ENCODE measurements at regions not wholly inside any gene's neighbourhood (a gene's known extent, or its start where the extent isn't known, plus 50 kb on each side); places are given as distances from the start of the nearest gene placed in this dataset.

- no peak overlapping the region for H3K27ac ChIP-seq
- TF ChIP-seq ZFX (IDR thresholded peaks at IDR 0.05; ENCODE audit: borderline replicate concordance), result no peak
- TF ChIP-seq CTCF (IDR thresholded peaks at IDR 0.05), result no peak
These were observed 700.1 kb downstream of the RNF144B start for GRCh38 chr6:19087296-19087695.

DNA sequence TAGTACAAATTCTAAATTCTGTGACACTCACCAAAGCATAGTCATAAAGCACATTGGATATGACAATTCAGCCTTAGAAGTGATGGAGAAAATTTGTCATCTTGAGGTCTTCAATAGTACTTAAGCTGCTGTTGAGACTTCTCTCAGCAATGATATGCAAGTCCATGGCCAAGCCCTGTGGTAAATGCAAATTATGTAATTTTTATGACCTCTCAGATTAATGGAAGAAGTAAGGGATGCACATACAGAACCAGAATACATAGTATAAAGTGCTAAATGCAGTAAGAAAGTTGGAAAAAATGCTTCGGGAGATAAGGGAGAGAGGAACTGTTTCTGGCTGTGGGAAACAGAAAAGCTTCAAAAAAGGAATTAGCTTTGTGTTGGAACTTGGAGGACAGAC lies 700.7 kb downstream of the RNF144B start:
- no peak for TF ChIP-seq ZFX (IDR thresholded peaks at IDR 0.05; ENCODE audit: borderline replicate concordance)
- no peak for TF ChIP-seq CTCF (IDR thresholded peaks at IDR 0.05)
- H3K27ac ChIP-seq, result no peak overlapping the region

GRCh38 chr6:19100752-19101151 lies 713.6 kb downstream of the RNF144B start:
- no peak overlapping the region for H3K27ac ChIP-seq
- TF ChIP-seq CTCF (IDR thresholded peaks at IDR 0.05) (no peak), ZFX (IDR thresholded peaks at IDR 0.05; ENCODE audit: borderline replicate concordance) (no peak)

DNA sequence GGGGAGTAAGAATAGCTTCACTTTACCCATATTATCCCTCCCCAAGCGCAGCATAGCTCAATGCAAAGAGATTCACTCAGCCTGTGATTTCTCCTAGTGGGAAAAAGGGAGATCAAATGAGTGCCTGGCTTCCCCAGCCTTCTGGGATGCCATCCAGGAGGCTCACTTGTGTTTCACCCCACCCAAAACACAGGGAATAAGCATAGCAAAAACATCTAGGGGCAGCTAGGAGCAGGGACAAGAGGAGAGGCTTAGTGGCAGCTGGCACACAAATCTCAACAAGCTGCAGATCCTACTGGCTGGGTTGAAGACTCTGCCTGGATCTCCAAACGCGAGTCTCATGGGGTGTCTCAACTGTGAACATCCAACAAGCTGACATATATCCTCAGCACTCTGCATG lies 715.8 kb downstream of the RNF144B start:
- TF ChIP-seq CTCF (IDR thresholded peaks at IDR 0.05) (no peak), ZFX (IDR thresholded peaks at IDR 0.05; ENCODE audit: borderline replicate concordance) (no peak)

GRCh38 chr6:19107468-19107867 lies 720.3 kb downstream of the RNF144B start:
- H3K27ac ChIP-seq, result no peak overlapping the region
- TF ChIP-seq ZFX (IDR thresholded peaks at IDR 0.05; ENCODE audit: borderline replicate concordance), result no peak
- no peak for TF ChIP-seq CTCF (IDR thresholded peaks at IDR 0.05)

More for the DNA sequence above, 715.8 kb downstream of the RNF144B start:
- H3K27ac ChIP-seq, result no peak overlapping the region

DNA sequence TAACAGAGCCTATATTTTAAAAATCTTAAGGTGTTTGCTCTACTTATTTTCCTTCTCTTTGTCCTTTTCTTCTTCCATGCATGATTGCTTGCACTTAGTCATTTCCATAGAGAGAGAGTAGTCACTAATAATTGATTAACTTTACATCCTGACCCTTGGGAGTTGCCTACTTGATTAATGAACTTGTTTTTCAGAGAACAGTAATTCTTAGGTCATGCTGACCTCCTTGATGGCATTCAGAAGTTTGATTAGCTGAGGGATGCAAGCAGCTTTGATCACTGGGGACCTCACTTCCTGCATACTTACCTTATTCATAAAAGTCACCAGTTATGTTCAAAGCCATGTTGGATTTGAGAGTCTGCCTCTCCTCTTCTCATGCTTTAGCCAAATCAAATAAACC lies 715.6 kb upstream of the ID4 start:
- H3K27ac ChIP-seq, result no peak overlapping the region
- TF ChIP-seq CTCF (IDR thresholded peaks at IDR 0.05) (no peak), ZFX (IDR thresholded peaks at IDR 0.05; ENCODE audit: borderline replicate concordance) (no peak)

- TF ChIP-seq ZFX (IDR thresholded peaks at IDR 0.05; ENCODE audit: borderline replicate concordance) (no peak), CTCF (IDR thresholded peaks at IDR 0.05) (no peak)
- H3K27ac ChIP-seq, result no peak overlapping the region
These were observed 710.1 kb upstream of the ID4 start for GRCh38 chr6:19127081-19127480.
